ENCODE measurements at regions not wholly inside any gene's neighbourhood (a gene's known extent, or its start where the extent isn't known, plus 50 kb on each side); places are given as distances from the start of the nearest gene placed in this dataset.

DNA sequence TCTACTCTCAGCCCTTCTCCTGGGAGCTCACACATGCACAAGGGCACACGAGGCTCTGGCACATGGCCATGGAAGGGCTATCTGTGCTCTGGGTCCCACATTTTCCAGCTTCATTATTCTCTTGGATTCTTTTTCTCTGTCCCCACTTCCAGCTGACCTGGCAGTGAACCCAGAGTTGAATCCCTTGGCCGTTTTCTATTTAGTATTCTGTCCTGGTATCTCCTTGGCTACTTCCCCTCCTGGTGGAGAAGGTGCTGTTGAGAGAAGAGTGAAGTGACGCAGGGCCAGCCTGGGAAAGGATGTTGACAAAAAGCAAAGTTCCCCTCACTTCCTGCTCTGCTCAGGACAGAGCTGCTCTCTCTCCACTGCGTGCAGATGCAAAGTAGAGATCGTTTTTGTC is 303.1 kb downstream of the IRS2 start:
- TF ChIP-seq, protein P1, sequence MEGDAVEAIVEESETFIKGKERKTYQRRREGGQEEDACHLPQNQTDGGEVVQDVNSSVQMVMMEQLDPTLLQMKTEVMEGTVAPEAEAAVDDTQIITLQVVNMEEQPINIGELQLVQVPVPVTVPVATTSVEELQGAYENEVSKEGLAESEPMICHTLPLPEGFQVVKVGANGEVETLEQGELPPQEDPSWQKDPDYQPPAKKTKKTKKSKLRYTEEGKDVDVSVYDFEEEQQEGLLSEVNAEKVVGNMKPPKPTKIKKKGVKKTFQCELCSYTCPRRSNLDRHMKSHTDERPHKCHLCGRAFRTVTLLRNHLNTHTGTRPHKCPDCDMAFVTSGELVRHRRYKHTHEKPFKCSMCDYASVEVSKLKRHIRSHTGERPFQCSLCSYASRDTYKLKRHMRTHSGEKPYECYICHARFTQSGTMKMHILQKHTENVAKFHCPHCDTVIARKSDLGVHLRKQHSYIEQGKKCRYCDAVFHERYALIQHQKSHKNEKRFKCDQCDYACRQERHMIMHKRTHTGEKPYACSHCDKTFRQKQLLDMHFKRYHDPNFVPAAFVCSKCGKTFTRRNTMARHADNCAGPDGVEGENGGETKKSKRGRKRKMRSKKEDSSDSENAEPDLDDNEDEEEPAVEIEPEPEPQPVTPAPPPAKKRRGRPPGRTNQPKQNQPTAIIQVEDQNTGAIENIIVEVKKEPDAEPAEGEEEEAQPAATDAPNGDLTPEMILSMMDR (IDR thresholded peaks at IDR 0.05 in 2 of 3, conservative IDR thresholded peaks at IDR 0.05 in 1 of 3; ENCODE audit: borderline replicate concordance in 1 of 3, insufficient read depth in 1 of 3, low read depth in 2 of 3, low read length in 2 of 3) = no peak
- no peak for TF ChIP-seq EZH2 (IDR thresholded peaks at IDR 0.05)

All from HCT116 (cell line).